CD4-positive, alpha-beta T cell (primary cell): ENCODE measurements at regions not wholly inside any gene's neighbourhood (a gene's known extent, or its start where the extent isn't known, plus 50 kb on each side); places are given as distances from the start of the nearest gene placed in this dataset.

Experiments used
- ATAC-seq: fragments of 200-7000 bp; cut with Tn5 transposase; one replicate; pipeline ENCODE4 v1.10.0; 2022; ENCODE audit warnings: mild to moderate bottlenecking; ENCODE audit not compliant: poor library complexity
- CTCF ChIA-PET: fragments of 350-600 bp; sonication (Branson Sonifier 250); formaldehyde crosslinking; loops from one replicate; lab custom pipeline; 2021; ENCODE audit warnings: antibody characterized with exemption, inconsistent platforms; lab: Charles Lee
- POLR2A ChIA-PET: fragments of 350-600 bp; sonication (Branson Sonifier 250); formaldehyde crosslinking; loops from one replicate; lab custom pipeline; 2021; ENCODE audit warnings: antibody characterized with exemption, inconsistent platforms; lab: Charles Lee
- DNase-seq, 14 experiments: peaks; one replicate each; pipeline ENCODE4 v3.0.0-alpha.2; 2013 to 2020; ENCODE audit warnings: mixed read lengths in 2 of 14
- H3K27ac ChIP-seq, 2 donors: one replicate each; pipeline versions ENCODE4 v1.5.1 to v1.7.0; 2013; ENCODE audit warnings: low read length in 2 of 2, low read depth in 1 of 2, mild to moderate bottlenecking in 1 of 2
- H3K27me3 ChIP-seq, 2 experiments: 1 replicate in 1 of 2; 2 replicates in 1 of 2; pipeline versions ENCODE4 v1.6.1 to v1.7.0; 2013; ENCODE audit warnings: low read length in 2 of 2, control low read depth in 1 of 2, mild to moderate bottlenecking in 1 of 2, moderate library complexity in 1 of 2; ENCODE audit not compliant: insufficient read depth in 2 of 2, control insufficient read depth in 1 of 2
- H3K36me3 ChIP-seq: one replicate; pipeline ENCODE4 v1.6.1; 2013; ENCODE audit warnings: low read length, control low read depth; ENCODE audit not compliant: insufficient read depth
- H3K4me1 ChIP-seq: one replicate; pipeline ENCODE4 v1.6.1; 2013; ENCODE audit warnings: low read length, control low read depth; ENCODE audit not compliant: insufficient read depth
- H3K4me3 ChIP-seq: one replicate; pipeline ENCODE4 v1.5.1; 2013; ENCODE audit warnings: mild to moderate bottlenecking, low read length, moderate library complexity
- H3K9me3 ChIP-seq, 2 experiments: 1 replicate in 1 of 2; 2 replicates in 1 of 2; pipeline versions ENCODE4 v1.6.1 to v1.7.0; 2013; ENCODE audit warnings: low read length in 2 of 2, mild to moderate bottlenecking in 2 of 2, control low read depth in 1 of 2, moderate library complexity in 1 of 2; ENCODE audit not compliant: control insufficient read depth in 1 of 2, insufficient read depth in 1 of 2
- H3K27ac Mint-ChIP-seq: one replicate; pipeline ENCODE4 v1.8.0; 2020; ENCODE audit warnings: mixed read lengths
- H3K27me3 Mint-ChIP-seq: one replicate; pipeline ENCODE4 v1.8.0; 2021; ENCODE audit warnings: mixed read lengths
- H3K36me3 Mint-ChIP-seq: one replicate; pipeline ENCODE4 v1.8.0; 2021; ENCODE audit warnings: low read depth, mixed read lengths
- H3K4me1 Mint-ChIP-seq: one replicate; pipeline ENCODE4 v1.8.0; 2021; ENCODE audit warnings: low read depth, mixed read lengths
- H3K4me3 Mint-ChIP-seq: one replicate; pipeline ENCODE4 v1.8.0; 2020; ENCODE audit warnings: mild to moderate bottlenecking, mixed read lengths
- H3K9me3 Mint-ChIP-seq: one replicate; pipeline ENCODE4 v1.8.0; 2020; ENCODE audit warnings: mixed read lengths
- CTCF ChIP-seq: fragments of 200-600 bp; IDR thresholded peaks from one replicate; pipeline ENCODE4 v1.8.0; 2022; ENCODE audit warnings: antibody characterized with exemption, mild to moderate bottlenecking
- intact Hi-C, 2 experiments: fragments of 100-400 bp; cut with DNase I in 1 of 2; cut with micrococcal nuclease in 1 of 2; formaldehyde crosslinking; loops; one replicate each; pipeline versions ENCODE4 v1.15.1 to v1.9.0; 2023 to 2025; cut with DNase I, micrococcal nuclease

- no peaks in the 10 kb centered on the region for H3K36me3 ChIP-seq
- intact Hi-C loops: no loop called here
- ChIA-PET POLR2A (no interaction called here), CTCF (no interaction called here)
- H3K9me3 Mint-ChIP-seq: peaks cover 14% of the 10 kb centered on the region
- no peaks in the 10 kb centered on the region for H3K4me1 Mint-ChIP-seq
- ATAC-seq: no peak
- H3K4me3 Mint-ChIP-seq: no peak overlapping the region
- H3K4me3 ChIP-seq: no peak overlapping the region
- TF ChIP-seq CTCF: no peak
- H3K4me1 ChIP-seq: no peaks in the 10 kb centered on the region
- H3K9me3 ChIP-seq: peaks cover 4 to 8% of the 10 kb centered on the region in 2 experiments
- DNase-seq: no peak
- H3K36me3 Mint-ChIP-seq: no peaks in the 10 kb centered on the region
- H3K27ac Mint-ChIP-seq: no peak overlapping the region
- peaks cover 0 to 12% of the 10 kb centered on the region in 2 experiments for H3K27me3 ChIP-seq
- H3K27ac ChIP-seq: no peak overlapping the region
- H3K27me3 Mint-ChIP-seq: peaks cover 31% of the 10 kb centered on the region
Observed at GRCh38 chr20:48015141-48015910, 230.0 kb upstream of the SULF2 start.

GRCh38 chr20:48012401-48012974, 227.2 kb upstream of the SULF2 start:
- peaks cover 4 to 5% of the 10 kb centered on the region in 2 experiments for H3K9me3 ChIP-seq
- H3K27ac Mint-ChIP-seq: no peak overlapping the region
- ATAC-seq: no peak
- H3K9me3 Mint-ChIP-seq: peaks cover 14% of the 10 kb centered on the region
- no peaks in the 10 kb centered on the region for H3K4me1 Mint-ChIP-seq
- no peak overlapping the region for H3K4me3 ChIP-seq
- no peaks in the 10 kb centered on the region for H3K27me3 ChIP-seq
- no peak for DNase-seq
- no peaks in the 10 kb centered on the region for H3K4me1 ChIP-seq
- no peaks in the 10 kb centered on the region for H3K36me3 ChIP-seq
- H3K27me3 Mint-ChIP-seq: peaks cover 24% of the 10 kb centered on the region
- TF ChIP-seq CTCF: no peak
- ChIA-PET POLR2A (no interaction called here), CTCF (no interaction called here)
- H3K27ac ChIP-seq: no peak overlapping the region
- no peak overlapping the region for H3K4me3 Mint-ChIP-seq
- no peaks in the 10 kb centered on the region for H3K36me3 Mint-ChIP-seq
- intact Hi-C loops: no loop called here

- Mint-ChIP-seq H3K4me3 (no peak overlapping the region), H3K27me3 (peaks cover 24% of the 10 kb centered on the region), H3K4me1 (no peaks in the 10 kb centered on the region), H3K27ac (no peak overlapping the region), H3K9me3 (peaks cover 14% of the 10 kb centered on the region), H3K36me3 (no peaks in the 10 kb centered on the region)
- DNase-seq (no peak), ATAC-seq (no peak)
- Histone ChIP-seq H3K36me3 (no peaks in the 10 kb centered on the region), H3K4me1 (peaks cover 2% of the 10 kb centered on the region), H3K4me3 (no peak overlapping the region), H3K27me3 (peaks cover 6 to 8% of the 10 kb centered on the region in 2 experiments), H3K9me3 (peaks cover 4 to 15% of the 10 kb centered on the region in 2 experiments), H3K27ac (no peak overlapping the region)
- CTCF ChIA-PET: no interaction called here
- intact Hi-C loops: no loop called here
- TF ChIP-seq CTCF: no peak
- POLR2A ChIA-PET: no interaction called here
Observed at GRCh38 chr20:48011025-48011424, 225.7 kb upstream of the SULF2 start.
